Caki2 (cell line): ENCODE measurements at regions not wholly inside any gene's neighbourhood (a gene's known extent, or its start where the extent isn't known, plus 50 kb on each side); places are given as distances from the start of the nearest gene placed in this dataset.

Experiments used
- DNase-seq: peaks from one replicate; pipeline ENCODE4 v3.0.0-alpha.2; 2015; ENCODE audit warnings: low read depth
- in situ Hi-C: cut with HindIII; loops from 2 replicates; pipeline ENCODE4 v1.10.0; 2016; ENCODE audit warnings: low sequenced_read_pairs, low pct_unique_long_range_greater_than_20kb, mixed read lengths

DNA sequence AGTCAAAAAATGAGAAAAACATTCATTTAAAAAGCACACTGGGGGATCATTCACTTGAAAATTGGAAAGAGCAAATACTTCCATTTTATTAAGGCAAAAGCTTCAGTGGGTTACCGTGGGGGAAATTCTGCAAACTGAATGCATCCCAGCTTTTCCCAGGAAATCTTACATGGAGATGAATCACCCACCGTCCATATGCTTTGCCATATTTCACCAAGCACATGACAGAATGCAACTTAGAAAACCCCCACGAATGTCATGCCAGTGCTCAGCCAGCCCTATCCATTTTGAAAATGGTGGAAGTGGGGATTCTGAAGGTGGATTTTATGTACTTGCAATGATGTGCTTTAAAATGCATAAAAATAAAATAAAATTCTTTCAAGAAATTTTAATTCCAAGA lies 485.5 kb upstream of the ID2 start:
- in situ Hi-C loops, result no loop called here
- no peak for DNase-seq

DNA sequence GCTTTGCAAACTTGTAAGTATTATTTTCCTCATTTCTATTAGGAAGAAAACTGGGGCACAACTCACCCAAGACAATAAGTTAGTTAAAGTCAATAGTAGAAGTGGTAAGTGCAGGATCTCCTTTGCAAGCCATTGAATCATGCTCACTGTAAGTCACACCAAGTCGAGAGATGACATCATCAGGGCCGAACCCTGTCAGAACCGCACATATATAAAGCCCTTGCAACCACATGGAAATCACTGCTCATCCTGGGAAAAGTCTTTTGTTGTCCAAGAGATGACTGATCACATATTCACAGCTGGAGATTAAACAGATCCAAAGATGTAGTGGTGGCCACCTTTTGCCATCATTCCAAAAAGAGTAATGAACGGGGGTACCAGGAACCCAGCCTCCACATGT lies 484.8 kb upstream of the ID2 start:
- no peak for DNase-seq
- in situ Hi-C loops, result no loop called here

DNA sequence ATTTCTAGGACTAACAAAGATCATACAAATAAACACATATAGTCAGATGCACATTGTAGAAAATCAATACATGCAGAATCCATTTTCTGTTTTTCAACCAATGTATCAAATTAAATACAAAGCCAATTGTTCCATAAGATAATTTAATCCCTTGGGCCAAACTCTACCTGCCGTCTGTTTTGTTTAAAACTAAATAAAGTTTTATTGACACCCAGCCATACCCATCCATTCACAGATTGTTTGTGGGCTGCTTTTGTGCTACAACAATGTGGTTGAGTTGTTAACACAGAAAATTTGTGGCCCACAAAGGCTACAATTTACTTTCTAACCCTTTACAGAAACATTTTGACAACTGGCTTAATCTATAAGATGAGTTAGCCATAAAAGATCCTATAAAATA lies 484.0 kb upstream of the ID2 start:
- in situ Hi-C loops, result no loop called here
- no peak for DNase-seq

DNA sequence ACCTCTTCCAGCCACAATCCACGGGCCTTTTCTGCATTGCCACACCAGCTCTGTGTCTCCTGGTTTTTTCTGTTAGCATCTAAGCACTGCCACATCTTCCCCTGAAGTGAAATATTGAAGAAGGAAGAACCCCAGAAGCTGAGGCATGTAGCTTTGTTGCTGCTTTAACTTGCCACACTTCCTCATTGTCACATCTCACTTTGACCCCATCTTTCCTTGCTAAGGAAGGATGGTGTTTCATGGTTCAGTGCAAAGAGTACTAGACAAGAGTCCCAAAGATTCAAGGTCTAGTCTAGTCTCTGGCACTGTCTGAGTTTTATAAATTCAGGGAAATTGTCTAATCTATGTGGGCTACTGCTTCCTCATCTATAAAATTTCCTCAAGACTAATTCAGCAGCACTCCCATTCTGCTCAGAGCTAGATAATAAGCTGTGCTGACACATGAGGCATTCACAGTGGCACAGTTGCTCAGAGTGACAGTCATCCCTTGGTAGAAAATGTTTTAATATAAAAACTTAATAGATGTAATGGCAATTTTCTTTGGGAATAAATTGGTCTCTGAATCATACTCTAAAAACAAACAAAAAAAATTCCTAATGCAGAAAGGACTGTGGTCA lies 483.0 kb upstream of the ID2 start:
- in situ Hi-C loops, result no loop called here
- no peak for DNase-seq

DNA sequence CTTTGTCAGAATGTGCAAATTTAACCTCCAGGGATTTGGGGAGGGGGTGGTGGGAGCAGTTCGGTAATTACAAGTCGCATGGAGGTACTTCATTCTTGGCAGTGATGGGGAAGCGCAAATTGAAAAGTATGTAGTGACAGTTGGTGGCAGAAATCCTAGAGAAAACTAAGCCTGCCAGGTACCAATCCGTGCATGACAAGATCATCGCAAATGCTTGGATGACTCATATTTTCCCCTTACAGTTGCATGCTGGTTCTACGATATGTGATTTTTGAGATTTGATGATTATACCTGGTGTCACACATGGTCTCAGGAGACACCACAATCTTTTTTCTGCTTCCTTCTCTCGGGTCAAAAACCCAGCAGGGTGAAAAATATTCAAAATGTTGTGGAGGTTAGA lies 479.7 kb upstream of the ID2 start:
- in situ Hi-C loops, result no loop called here
- DNase-seq, result peak; percentile 43

DNA sequence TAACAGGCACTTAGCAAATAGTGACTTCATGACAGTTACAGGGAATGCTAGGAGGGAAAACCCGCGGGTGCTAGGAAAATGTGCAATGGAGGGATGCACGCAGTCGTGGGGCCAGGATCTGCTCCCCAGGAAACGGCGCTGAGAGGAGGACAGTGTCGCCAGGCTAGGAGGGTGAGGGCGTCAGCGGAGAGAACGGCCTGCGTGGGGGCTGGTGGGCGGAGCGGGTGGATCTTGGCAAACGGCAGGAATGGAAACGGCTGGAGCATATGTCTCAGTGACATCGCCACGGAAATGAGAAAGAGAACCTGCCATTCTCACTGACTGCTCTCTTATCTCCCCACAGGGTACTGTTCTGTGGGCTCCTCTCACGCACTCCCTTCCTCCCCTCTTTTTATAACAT lies 478.5 kb upstream of the ID2 start:
- no peak for DNase-seq
- in situ Hi-C loops, result no loop called here

DNA sequence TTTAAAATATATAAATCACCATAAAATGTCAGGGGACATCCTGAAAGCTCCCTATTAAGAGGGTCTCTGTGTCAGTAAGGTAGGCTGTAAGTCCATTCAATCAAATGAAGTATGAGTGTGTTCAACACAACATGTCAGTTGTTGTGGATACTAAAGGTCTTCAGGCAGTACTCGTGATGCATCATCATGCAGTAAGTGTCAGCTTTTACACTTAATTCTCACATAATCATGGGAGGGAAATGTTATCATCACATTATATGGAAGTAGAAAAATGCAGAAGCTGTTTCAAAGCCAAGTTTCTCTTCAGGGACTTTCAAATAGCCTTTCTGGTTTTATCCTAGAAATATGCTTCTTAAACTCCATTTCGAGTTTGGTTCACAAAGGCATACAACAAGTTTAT lies 477.1 kb upstream of the ID2 start:
- DNase-seq, result no peak
- in situ Hi-C loops, result no loop called here

DNA sequence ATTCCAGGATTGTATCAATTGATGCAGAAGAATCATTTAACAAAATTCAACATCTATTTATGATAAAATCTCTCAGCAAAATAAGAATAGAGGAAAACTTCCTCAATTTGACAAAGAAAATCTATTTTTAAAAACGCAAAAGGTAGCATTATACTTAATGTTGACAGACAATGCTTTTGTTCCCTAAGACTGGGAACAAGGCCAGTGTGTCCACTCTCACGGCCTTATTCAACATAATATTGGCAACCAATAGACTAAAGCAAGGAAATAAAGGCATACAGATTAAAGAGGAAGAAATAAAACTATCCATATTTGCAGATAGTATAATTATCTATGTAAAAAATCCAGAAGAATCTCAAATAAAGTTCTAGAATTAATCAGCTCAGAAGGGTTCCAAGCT lies 472.4 kb upstream of the ID2 start:
- in situ Hi-C loops, result no loop called here
- DNase-seq, result no peak

DNA sequence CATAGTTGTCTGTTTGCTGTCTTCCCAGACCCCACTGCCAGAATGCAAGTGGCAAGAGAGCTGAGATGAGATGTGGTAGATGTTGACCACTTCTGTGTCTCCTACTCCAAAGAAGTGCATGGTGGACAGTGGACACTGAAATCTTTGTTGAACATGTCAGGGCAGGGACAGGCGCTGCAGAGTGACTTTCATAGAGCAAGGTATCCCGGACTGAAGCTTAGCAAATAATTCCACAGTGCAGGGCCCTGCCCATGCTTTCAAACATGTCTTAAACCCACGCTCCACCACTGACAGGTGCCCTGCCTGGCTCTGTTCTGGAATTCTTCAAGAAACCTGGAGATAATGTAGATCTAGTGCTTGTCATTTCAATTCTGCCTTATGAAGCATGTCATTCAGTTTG lies 470.5 kb upstream of the ID2 start:
- in situ Hi-C loops, result no loop called here
- DNase-seq, result no peak

DNA sequence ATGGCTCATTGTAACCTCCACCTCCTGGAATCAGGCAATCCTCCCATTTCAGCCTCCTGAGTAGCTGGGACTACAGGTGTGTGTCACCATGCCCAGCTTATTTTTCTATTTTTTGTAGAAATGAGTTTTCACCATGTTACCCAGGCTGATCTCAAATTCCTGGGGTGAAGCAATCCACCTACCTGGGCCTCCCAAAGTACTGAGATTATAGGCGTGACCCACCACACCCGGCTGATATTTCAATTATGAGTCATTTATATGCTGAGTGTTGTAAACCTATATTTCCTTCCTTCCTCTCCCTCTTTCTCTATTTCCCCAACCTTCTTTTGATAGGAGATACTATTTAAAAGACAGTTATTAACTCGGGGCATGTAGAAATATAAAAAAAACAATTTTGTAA lies 469.6 kb upstream of the ID2 start:
- DNase-seq, result no peak
- in situ Hi-C loops, result no loop called here

DNA sequence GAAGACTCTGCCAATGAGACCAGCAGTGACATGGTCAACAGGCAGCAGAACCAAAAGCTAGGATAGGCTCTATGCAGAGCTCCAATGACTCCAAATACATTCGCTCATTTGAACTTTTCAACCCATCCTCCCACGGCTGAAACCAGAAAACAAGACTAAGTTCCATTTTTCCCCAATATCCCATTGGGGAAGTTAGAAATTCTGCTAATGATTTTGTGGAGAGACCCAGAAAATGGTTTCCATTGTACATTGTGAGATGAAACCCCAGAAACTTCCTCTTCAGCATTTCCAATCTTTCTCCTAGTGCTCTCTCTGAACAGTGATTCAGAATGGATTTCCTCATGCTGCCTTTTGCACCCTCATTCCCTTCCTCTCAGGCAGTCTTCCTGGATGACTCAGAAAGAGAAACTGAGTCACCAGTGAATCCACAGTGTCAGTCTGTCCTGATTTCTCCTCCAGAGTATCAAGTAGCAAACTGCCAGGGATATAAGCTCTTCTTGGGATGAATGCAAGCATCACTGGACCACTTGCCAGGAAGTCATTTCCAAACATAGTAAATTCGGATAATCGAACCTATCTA lies 467.7 kb upstream of the ID2 start:
- in situ Hi-C loops, result no loop called here
- no peak for DNase-seq

DNA sequence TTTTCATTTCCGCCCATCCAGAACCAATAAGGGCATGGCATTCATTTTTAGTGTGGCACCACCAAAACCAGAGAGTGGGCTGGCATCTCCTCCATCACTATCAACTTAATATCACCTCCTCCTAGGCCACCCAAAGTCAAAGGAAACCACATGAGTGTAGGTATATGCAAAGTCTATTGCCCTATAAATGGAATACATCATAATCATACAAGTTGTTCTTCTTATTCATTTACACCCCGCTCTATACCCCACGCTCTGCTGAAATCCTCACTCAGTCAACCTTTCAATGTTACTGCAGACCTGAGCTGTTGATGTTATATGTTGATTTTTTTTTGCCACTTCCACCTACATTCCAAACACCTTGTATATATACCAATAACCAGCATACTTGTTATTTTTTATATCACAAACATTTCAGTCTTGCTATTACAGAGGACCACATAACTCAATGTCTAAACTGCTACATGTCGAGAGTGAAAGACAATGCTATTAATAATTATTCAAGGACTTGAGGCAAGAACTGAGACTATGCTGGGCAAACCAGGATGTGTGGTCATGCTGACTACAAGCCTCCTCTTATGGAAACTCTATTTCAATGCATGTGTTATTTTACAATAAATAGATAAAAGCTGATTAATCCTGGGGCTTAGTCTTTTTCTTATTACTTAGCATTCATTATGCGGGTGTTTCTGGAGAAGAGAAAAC lies 466.5 kb upstream of the ID2 start:
- in situ Hi-C loops, result no loop called here
- no peak for DNase-seq

DNA sequence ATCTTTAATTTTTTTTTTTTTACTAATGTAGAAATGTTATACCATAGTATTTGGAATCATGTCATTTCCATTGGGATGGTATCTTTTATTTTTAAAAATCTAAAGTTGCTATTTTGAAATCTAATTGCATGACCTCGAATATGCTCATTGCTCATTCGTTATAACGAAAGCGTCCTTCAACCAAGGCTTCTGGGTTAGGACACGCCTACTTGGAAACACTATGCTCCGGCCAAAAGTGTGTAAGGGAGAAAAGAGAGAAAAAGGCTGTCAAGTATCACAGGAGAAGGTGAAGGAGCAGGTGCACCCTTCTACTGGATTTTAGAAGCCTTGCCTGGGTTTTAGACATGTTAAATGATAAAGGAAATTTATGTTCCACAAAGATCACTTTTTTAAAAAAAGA lies 465.9 kb upstream of the ID2 start:
- in situ Hi-C loops, result no loop called here
- no peak for DNase-seq

DNA sequence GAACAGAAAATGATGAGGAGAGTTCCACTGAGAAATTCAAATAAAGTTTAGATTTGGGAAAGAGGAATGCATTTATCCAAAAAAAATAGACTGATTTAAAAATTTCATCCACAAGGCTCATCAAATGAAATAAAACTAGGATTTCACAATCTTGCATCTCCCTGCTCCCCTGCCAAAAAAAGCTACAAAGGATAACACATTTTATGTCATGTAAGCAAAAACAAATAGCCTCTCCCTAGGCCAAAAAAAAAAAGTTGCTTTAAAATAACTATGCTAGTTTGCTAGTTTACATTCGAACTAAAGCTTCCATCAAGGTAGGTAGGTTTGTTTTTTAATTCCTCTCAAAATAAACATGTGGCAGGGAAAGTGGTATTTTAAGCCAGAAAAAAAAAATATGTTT lies 465.5 kb upstream of the ID2 start:
- in situ Hi-C loops, result no loop called here
- no peak for DNase-seq

DNA sequence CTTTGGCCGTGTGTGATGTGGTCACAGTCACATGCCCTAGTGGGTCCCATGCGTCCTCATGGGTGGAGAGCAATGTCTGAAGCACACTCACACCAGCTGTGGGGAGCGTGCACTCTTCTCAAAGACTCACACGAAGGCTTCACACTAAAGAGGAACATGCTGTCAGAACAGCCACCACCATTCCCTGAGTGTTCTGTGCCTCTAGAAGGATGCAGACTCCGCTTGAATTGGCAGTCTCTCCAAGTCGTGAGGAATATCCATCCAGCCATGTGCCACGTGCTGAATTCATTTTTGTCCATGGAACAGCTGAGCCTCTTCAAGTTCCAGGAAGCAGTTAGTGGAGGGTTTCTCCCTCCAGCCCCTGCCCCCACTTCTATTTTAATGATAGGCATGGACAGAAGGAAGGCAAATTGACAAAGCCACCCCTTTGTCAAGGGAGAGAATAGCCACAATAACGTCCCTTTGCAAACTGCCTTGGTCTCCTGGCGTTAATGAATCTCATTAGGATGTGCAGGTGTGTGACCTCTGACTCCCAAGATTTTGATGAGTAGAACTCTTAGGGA lies 464.3 kb upstream of the ID2 start:
- in situ Hi-C loops, result no loop called here
- DNase-seq, result no peak

DNA sequence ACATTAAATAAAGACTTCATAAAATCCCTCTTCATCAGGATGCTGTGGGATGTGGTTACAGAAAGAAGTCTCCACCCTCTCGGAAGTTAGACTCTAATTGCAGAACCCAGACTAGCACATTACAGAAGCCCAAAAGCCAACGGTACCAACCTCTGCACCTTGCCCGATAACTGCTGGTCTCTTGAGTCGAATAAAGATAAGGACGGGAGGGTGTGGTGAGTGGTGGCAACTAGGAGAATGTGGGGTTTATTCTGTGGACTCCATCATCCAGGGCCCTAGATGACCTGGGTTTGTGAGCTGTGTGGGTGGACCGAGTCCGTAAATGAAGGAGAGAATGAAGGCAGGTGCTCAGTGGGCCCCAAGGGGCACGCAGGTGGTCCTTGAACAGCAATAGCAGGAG lies 462.8 kb upstream of the ID2 start:
- in situ Hi-C loops, result no loop called here
- no peak for DNase-seq

DNA sequence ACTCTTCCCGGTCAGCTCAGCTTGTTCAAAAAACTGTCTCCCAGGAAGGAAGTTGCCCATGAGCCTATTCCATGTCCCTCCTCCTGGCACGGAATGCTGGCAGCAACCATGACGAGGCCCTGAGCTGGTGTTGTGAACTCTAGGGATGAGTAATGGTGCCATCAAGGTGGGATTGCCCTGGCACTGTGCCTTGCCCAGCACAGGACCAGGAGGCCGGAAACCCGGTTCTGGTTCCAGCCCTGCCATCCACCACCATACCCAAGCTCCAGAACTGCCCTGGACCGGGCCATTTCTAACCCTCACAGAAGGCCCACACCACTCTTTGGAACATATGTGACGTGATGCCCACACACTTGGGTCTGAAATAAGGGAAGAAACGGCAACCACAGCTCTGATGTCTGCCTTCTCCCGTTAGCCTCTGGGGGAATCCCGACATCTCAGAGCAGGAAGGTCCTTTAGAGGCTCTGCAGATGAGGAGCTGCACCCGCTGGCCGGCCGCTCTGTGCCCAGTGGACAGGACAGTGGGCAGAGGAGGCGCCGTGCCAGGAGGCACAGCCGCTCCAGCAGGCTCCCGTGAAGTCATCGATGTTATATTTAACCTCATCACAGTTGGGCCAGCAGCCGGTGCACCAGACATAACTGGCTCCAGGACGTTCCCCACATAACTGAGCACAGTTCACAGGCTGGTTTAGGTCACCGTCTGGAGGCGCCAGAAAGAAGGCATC lies 462.1 kb upstream of the ID2 start:
- no peak for DNase-seq

DNA sequence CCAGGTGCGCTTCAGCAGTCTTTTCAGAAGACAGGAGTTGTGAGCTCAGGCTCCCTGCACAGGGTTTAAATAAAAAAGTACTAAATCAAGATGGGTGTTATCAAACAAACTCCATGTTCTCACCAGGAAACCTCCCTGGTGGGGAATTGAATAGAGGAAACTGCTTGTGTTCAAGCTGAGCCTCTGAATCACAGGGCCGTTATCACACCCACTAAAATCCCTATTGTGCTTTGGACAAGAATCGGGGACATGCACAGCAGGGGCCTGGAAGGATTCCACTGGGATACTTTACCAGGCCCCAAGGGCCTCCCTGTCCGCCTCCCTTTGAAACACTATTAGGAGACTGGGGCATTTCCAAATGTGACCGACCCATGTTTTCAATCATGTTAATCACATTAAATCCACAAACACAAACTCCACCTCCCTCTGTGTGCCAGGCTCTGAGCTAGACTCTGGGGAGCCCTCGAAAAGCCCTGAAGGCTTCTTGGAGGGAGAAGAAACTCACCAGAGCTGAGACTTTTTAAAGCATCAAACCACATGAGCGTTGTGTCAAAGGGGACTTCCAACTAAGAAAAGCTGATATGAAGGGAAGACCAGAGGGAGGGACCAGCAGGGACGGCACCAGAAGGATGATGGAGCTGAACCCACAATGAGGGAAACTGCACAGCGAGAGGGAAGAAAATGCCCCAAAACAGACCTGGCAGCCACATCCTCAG lies 458.7 kb upstream of the ID2 start:
- in situ Hi-C loops, result no loop called here
- DNase-seq, result no peak

More for the DNA sequence above, 462.1 kb upstream of the ID2 start:
- in situ Hi-C loops, result no loop called here
